HG03457 (cell line): ENCODE measurements at regions not wholly inside any gene's neighbourhood (a gene's known extent, or its start where the extent isn't known, plus 50 kb on each side); places are given as distances from the start of the nearest gene placed in this dataset.
"Not testable (repeated sequence)": the region's sequence is repeated elsewhere in the genome, so short reads cannot be mapped to it uniquely, and the experiment has no call there.

Experiments
- ATAC-seq: cut with Tn5 transposase; IDR thresholded peaks from one replicate; pipeline ENCODE4 v1.9.1; 2021; ENCODE audit warnings: moderate number of reproducible peaks; ENCODE audit not compliant: unreplicated experiment

- no peak for ATAC-seq
Observed at GRCh38 chr2:16375351-16375750, 290.3 kb downstream of the CYRIA start.

- ATAC-seq, result no peak
Observed at GRCh38 chr2:16374671-16375070, 291.0 kb downstream of the CYRIA start.

- ATAC-seq, result no peak
Observed at GRCh38 chr2:16373341-16373740, 292.3 kb downstream of the CYRIA start.

GRCh38 chr2:16371751-16372150, 293.9 kb downstream of the CYRIA start:
- no peak for ATAC-seq

GRCh38 chr2:16368951-16369350, 296.7 kb downstream of the CYRIA start:
- ATAC-seq, result no peak

GRCh38 chr2:16368328-16368727, 297.3 kb downstream of the CYRIA start:
- no peak for ATAC-seq

- ATAC-seq, result no peak
Observed at GRCh38 chr2:16365366-16365765, 300.3 kb downstream of the CYRIA start.

- no peak for ATAC-seq
Observed at GRCh38 chr2:16363581-16363980, 302.1 kb downstream of the CYRIA start.

GRCh38 chr2:16362611-16363010, 303.0 kb downstream of the CYRIA start:
- no peak for ATAC-seq

GRCh38 chr2:16361261-16361995, 304.2 kb downstream of the CYRIA start:
- ATAC-seq, result no peak

- no peak for ATAC-seq
Observed at GRCh38 chr2:16359961-16360360, 305.7 kb downstream of the CYRIA start.

- ATAC-seq, result no peak
Observed at GRCh38 chr2:16357188-16357587, 308.4 kb downstream of the CYRIA start.

GRCh38 chr2:16351541-16351940, 314.1 kb downstream of the CYRIA start:
- no peak for ATAC-seq

- ATAC-seq, result no peak
Observed at GRCh38 chr2:16351137-16351536, 314.5 kb downstream of the CYRIA start.

GRCh38 chr2:16350211-16350610, 315.4 kb downstream of the CYRIA start:
- ATAC-seq, result no peak

GRCh38 chr2:16349811-16350210, 315.8 kb downstream of the CYRIA start:
- ATAC-seq, result no peak

- no peak for ATAC-seq
Observed at GRCh38 chr2:16348821-16349515, 316.7 kb downstream of the CYRIA start.

- no peak for ATAC-seq
Observed at GRCh38 chr2:16346671-16347070, 319.0 kb downstream of the CYRIA start.

- ATAC-seq, result not testable (repeated sequence)
Observed at GRCh38 chr2:16345231-16345630, 320.4 kb downstream of the CYRIA start.

GRCh38 chr2:16339206-16339605, 326.4 kb downstream of the CYRIA start:
- ATAC-seq, result no peak

GRCh38 chr2:16338026-16338425, 327.6 kb downstream of the CYRIA start:
- no peak for ATAC-seq

- ATAC-seq, result no peak
Observed at GRCh38 chr2:16336916-16337315, 328.7 kb downstream of the CYRIA start.

- no peak for ATAC-seq
Observed at GRCh38 chr2:16336491-16336890, 329.1 kb downstream of the CYRIA start.
